Astrocyte of the spinal cord (primary cell): ENCODE measurements at regions not wholly inside any gene's neighbourhood (a gene's known extent, or its start where the extent isn't known, plus 50 kb on each side); places are given as distances from the start of the nearest gene placed in this dataset.
"Not testable (repeated sequence)": the region's sequence is repeated elsewhere in the genome, so short reads cannot be mapped to it uniquely, and the experiment has no call there.

Experiments used
- DNase-seq: peaks from one replicate; pipeline ENCODE4 v3.0.0; 2011; ENCODE audit warnings: low read depth, low spot score
- H3K4me3 ChIP-seq: 2 replicates; pipeline ENCODE4 v1.5.1; 2011; ENCODE audit warnings: low read depth, mild to moderate bottlenecking, low read length, moderate library complexity
- in situ Hi-C: cut with HindIII; loops from 2 replicates; pipeline ENCODE4 v1.10.0; 2017; ENCODE audit warnings: low sequenced_read_pairs
- TF ChIP-seq, protein P1 (sequence below): IDR thresholded peaks from 2 replicates; pipeline ENCODE4 v1.5.1; 2012; ENCODE audit warnings: low read depth, mild to moderate bottlenecking, low read length, inconsistent platforms

- no peak overlapping the region for H3K4me3 ChIP-seq
- in situ Hi-C loops: no loop called here
- DNase-seq: no peak
- TF ChIP-seq, protein P1, sequence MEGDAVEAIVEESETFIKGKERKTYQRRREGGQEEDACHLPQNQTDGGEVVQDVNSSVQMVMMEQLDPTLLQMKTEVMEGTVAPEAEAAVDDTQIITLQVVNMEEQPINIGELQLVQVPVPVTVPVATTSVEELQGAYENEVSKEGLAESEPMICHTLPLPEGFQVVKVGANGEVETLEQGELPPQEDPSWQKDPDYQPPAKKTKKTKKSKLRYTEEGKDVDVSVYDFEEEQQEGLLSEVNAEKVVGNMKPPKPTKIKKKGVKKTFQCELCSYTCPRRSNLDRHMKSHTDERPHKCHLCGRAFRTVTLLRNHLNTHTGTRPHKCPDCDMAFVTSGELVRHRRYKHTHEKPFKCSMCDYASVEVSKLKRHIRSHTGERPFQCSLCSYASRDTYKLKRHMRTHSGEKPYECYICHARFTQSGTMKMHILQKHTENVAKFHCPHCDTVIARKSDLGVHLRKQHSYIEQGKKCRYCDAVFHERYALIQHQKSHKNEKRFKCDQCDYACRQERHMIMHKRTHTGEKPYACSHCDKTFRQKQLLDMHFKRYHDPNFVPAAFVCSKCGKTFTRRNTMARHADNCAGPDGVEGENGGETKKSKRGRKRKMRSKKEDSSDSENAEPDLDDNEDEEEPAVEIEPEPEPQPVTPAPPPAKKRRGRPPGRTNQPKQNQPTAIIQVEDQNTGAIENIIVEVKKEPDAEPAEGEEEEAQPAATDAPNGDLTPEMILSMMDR: no peak
Measured at GRCh38 chr10:35881320-35881719, 239.2 kb upstream of the FZD8 start.

GRCh38 chr10:35876248-35876647, 234.2 kb upstream of the FZD8 start:
- H3K4me3 ChIP-seq: no peak overlapping the region
- DNase-seq: no peak
- in situ Hi-C loops: no loop called here
- TF ChIP-seq, protein P1: no peak

GRCh38 chr10:35875016-35875676, 233.1 kb upstream of the FZD8 start:
- in situ Hi-C loops: no loop called here
- no peak overlapping the region for H3K4me3 ChIP-seq
- DNase-seq: peak; percentile 56
- TF ChIP-seq, protein P1: no peak

DNA sequence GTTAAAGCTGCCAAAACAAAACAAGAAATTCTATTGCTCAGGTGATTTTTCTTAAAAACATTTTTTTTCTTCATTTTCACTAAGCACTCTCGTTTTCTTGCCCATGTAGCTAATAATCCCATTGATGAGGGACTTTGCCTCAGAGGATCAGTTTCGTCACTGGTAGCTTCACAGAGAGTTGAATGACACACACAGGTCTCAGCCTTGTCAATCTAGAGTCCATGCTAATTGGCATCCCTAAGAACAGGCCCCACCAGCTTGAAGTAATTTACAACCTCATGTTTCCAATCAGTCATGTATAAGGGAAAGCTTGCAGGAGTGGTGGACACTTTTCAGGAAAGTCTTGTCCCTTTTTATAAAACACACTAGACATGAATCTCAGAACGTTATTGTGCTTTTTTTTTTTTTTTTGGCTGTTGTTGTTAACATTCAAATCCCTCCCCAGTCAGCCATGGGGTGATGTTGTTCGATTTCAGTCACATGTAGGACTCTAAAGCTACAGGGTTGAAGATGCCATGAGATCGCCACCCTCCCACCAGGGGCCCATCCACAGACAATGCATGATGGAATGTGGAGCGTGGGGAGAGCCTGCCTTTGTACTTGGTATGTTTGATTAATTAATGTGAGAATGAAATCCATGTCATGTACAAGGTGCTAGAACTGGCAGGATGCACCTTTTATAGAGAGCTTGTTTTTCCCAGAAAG, 232.4 kb upstream of the FZD8 start:
- TF ChIP-seq, protein P1: no peak
- no peak overlapping the region for H3K4me3 ChIP-seq
- DNase-seq: no peak
- in situ Hi-C loops: no loop called here

DNA sequence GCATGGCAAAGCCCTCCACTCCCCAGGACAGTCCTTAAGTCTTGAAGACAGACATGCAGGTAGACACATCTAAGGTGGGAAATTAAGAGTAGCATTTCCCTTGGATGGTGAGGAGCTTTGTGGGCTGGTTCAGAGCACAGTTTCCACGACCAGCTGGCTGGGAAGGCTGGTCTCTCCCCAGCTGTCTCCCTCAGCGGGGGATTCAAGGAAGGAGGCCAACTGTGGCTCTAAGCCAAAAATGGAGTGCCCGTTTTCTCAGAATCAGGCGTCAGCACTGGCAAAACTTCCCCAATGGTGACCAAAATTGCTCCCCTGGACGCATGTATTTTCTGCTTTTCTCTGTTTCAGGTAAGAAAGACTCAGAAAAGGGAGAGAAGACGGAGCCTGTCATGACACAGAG, 230.6 kb upstream of the FZD8 start:
- TF ChIP-seq, protein P1: no peak
- DNase-seq: no peak
- H3K4me3 ChIP-seq: no peak overlapping the region
- in situ Hi-C loops: no loop called here

- no peak for DNase-seq
- in situ Hi-C loops: no loop called here
- no peak overlapping the region for H3K4me3 ChIP-seq
- TF ChIP-seq, protein P1: no peak
Measured at GRCh38 chr10:35870665-35871310, 228.7 kb upstream of the FZD8 start.

GRCh38 chr10:35858676-35859283, 216.7 kb upstream of the FZD8 start:
- H3K4me3 ChIP-seq, in situ Hi-C loops, DNase-seq: not testable (repeated sequence)
